Activated CD4-positive, alpha-beta T cell treated with anti-CD3 and anti-CD28 coated beads, Interleukin-2, amount 50 U/mL, for 1 hour (primary cell): ENCODE measurements at regions not wholly inside any gene's neighbourhood (a gene's known extent, or its start where the extent isn't known, plus 50 kb on each side); places are given as distances from the start of the nearest gene placed in this dataset.
A peak's percentile ranks its signal among the peaks of the same experiment; 100 is the strongest.

ENCODE experiments used
- DNase-seq: peaks from one replicate; pipeline ENCODE4 v3.0.0-alpha.2; 2020

DNA sequence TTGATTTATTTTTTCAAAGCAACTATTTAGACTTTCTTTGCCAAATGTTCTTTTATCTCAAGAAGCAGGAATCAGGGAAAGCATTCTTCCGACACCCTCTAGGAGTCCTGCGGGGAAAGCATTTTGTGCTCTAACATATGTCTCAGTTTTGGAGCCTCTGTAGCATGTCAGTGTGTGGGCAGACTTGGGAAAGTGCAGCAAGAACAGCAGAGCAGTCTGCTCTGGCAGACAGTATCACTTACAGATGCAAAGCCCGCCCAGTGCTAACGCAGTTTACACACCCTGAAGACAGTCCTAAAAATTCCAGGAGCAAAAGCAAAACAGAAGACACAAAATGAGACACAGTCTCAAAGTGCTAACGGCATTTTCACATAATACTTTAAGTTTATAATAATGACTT lies 393.5 kb downstream of the KLF12 start:
- DNase-seq: no peak

DNA sequence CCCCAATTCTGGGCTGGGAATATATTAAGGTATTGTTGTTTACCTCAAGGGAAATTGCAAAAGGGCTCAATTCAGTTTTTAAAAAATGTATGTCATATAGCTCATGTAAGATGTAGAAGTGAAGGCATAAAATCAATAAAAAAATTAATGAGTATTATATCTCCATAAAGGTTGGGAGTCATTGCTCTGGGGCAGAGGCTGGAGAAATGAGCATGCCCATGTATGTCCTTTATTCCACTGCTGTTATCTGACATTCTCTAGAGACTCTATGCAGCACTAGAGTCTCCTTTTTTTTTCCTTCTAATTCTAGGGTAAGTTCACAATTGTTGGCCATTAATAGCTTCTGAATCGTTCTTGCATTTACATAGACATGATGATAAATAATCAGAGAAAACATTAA lies 394.8 kb downstream of the KLF12 start:
- DNase-seq: no peak

DNA sequence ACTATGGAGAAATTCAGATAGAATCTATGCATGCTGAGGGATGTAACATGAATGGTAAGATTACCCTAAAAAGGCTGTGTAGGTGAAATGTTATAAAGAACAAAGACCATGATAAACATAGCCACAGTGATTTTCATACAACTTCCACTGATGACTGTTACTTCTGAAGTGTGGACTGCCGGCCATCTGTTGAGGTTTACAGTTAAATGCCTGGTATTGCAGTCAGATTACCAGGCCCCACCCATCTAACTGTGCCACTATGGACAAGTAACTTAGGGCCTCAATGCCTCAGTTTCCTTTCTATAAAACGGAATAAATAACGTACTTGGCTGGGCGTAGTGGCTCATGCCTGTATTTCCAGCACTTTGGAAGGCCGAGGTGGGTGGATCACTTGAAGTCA lies 395.6 kb downstream of the KLF12 start:
- no peak for DNase-seq

DNA sequence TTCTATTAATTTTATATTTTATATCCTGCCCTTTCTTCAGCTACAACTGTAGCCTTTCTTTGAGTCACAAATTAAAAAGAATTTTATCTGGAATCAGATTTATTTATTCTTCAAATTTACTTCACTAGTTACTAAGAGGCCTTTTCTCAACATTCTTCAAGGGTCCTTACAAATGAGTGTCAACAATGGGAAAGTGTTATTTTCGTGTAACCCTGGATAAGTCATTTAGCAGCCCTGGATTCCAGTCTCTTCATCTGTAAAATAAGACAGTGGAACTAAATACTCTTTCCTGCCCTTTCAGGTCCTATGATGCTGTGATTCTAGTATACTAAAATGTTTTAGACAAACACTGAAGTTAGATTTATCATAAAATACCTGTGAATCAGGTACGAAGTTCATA lies 397.0 kb downstream of the KLF12 start:
- DNase-seq: no peak

DNA sequence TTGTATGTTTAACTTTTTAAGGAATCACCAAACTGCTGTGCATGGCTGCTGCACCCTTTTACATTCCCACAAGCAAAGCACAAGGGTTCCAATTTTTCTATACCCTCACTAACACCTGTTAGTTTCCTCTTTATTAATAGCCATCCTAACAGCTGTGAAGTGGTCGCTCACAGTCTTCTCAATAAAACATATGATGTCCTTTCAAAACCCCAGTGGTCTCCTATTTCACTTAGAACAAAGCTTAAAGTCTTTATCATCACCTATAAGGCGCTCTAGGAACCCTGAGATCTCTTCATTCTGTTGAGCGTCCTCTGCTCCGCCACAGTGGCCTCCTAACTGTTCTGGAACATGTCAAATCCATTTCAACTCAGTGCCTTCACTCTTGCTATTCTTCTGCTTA lies 400.5 kb downstream of the KLF12 start:
- DNase-seq: no peak

DNA sequence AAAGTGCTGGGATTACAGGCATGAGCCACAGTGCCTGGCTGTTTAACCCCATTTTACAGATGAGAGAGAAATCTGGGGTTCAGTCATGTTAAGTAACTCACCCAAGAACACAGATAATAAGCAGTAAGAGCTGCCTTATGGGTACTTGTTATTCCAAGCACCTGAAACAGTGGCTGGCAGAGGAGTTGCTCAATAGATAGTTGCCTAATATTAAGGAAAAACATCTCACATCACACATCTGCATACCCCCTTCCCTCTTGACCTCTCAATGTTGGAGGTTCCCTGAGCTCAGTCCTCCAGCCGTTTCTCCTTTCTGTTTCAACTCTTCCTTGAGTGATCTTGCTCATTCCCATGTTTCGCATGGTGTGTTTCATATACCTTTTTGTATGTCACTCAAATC lies 401.9 kb downstream of the KLF12 start:
- DNase-seq: no peak

DNA sequence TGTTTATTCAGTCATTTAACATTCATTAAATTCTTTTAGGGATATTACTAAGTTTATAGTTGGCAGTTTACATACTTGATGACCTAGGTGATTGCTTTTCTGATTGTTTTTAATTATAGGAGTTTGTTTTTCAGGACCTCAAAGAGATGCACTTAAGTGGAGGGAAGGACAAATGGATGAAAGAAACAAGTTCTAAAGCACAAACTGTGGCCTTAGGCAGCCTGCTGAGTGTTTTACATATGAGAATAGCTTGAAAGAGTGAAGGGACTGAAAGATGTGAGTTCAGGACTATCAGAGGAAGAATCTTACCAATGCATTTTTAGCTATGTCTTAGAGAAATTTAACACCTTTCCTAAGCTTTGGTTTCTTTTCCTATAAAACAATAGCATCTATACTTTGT lies 402.6 kb downstream of the KLF12 start:
- DNase-seq: no peak

DNA sequence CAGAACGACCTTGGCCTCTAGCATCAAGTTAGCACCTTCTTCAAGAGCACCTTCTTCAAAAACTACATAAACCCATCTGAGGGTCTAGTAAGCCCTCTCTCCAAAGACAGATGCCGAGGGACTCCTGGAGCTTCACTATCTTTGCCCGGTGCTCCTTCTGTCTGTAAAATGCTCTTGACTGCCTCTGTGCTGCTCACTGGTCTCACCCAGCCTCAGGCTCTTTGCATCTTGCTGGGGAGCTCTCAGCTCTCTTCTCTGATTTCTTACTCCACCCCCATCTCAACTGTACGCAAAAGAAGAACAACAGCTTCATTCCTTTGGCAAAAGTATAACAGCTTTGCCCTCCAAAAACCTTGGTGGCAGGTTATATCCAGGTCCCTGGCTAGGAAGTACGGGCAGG lies 404.2 kb downstream of the KLF12 start:
- no peak for DNase-seq

DNA sequence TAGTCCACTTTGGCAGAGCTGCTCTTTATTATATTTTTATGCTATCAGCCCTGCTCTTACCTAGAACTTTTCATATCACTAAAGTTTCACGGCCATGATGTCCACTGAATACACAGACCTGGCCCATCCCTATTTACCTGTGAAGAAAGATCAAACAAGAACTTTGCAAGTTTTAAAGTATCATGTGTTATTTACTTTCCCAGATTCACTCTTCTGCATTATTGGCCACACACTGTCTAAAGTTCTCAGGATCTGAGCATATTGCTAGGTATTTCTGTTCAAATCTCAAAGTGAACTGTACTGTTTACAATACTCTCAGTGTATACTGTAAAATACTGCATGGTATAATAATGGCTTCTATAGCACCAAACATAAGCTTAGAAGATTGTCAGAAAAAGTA lies 405.2 kb downstream of the KLF12 start:
- DNase-seq: no peak

DNA sequence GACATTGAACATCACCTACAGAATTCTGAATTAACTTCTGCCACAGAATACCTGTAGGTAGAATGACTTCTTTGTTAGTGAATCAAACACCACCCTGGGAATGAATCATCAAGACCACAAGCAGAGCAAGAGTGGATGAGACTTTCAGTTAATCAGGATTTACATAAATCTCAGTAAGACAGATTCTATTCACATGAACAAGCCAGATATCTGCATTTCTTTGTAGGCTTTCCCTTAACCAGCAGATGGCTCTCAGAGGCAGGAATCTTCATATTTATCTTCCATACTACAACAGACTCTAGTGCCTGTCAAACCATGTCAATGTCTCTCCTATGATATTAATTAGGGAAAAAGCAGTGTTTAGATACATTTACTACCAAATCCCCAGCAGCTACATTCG lies 412.1 kb downstream of the KLF12 start:
- no peak for DNase-seq

DNA sequence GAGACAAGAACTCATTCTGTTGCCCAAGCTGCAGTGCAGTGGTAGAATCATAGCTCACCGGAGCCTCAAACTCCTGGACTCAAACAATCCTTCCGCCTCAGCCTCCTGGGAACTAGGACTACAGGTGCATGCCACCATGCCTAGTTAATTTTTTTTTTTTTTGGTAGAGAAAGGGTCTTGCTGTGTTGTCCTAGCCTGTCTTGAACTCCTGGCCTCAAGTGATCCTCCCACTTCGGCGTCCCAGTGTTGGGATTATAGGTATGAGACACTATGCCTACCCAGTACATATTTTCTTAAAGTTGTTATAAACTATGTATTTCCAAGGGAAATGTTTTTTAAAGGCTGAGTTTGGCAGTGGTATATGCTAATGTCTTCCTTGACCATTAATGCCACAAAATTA lies 412.6 kb downstream of the KLF12 start:
- no peak for DNase-seq

DNA sequence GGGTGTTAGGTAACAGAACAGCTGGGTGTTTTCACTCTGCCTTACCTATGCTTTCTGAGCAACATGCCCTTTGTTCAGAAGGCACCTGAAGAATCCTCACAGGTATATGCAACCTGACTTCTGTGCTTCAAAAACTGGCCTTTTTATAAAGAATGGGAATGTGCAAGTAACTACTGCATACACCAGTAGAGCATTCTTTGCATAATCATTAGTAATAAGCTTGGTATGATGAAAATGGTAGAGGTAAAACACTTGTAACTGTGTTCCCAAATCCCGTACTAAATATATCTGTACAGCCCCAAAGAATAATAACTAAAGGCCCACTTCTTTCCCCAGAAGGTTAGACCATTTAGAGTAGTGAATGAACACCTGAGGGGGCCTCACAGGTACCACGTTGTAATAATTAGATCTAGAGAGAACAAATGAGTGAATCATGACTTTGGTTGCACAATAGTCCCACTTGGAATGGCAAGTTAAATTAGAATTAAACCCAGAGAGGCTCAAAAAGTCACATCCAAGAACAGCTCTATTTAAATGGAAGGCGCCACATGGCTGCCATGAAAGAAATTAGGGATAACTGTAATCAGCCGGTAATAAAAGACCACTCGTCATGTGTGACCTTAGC lies 413.9 kb downstream of the KLF12 start:
- no peak for DNase-seq

DNA sequence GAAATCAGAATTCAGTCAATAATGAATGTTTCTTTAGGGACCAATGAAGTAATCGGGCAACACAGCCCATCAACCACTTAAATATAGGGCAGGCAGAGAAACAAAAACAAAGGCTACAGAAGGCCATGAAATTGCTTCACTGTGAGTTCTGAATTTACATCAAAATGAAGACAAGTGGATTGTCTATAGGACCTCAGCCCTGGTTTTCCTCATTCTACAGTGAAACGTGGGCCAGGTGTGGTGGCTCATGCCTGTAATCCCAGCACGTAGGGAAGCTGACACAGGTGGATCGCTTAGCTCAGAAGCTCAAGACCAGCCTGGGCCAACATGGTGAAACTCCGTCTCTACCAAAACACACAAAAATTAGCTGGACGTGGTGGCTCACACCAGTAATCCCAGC lies 416.0 kb downstream of the KLF12 start:
- no peak for DNase-seq

DNA sequence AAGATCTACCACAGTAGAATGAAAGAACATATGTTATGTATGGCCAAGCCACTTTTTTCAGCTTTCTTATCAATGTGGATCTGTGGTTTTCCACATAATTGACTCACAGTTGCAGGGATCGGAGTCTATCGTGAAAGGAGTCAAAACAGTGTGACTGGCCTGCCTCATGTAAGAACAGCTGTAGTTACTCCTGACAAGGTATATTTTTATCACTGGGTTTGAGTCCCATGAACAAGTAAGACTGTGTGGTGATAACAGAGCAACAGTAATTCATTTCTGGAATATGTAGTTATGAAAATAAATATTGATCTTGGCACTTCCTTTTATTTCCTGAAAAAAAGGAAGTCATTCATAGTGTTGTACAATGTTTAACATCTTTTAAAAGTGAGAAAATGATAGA lies 416.6 kb downstream of the KLF12 start:
- DNase-seq: no peak

DNA sequence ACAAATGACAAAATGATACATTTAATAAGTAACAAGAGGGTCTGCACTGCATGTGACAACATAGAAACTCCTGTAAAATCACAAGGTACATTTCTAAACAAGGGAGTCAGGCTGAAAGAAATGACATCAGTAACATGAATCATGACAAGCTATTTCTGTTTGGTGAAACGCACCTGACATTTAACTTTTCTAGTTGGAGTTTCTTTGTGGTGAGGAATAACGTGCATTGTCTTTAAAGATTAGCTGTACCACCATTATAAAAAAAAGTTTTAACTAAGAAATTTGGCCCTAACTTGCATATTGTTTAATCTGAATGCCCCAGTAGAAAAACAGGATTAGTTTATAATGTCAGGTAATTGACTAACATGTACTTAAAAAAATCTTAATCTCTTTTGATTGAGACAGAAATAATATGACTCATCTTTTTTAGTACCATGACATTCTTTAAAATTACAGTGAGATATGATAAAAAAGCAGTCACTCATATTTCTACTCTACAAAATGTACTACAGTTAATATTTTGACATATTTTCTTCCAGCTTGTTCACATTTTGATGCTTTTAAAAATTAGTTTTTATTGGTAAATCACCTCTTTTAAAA lies 418.2 kb downstream of the KLF12 start:
- no peak for DNase-seq

DNA sequence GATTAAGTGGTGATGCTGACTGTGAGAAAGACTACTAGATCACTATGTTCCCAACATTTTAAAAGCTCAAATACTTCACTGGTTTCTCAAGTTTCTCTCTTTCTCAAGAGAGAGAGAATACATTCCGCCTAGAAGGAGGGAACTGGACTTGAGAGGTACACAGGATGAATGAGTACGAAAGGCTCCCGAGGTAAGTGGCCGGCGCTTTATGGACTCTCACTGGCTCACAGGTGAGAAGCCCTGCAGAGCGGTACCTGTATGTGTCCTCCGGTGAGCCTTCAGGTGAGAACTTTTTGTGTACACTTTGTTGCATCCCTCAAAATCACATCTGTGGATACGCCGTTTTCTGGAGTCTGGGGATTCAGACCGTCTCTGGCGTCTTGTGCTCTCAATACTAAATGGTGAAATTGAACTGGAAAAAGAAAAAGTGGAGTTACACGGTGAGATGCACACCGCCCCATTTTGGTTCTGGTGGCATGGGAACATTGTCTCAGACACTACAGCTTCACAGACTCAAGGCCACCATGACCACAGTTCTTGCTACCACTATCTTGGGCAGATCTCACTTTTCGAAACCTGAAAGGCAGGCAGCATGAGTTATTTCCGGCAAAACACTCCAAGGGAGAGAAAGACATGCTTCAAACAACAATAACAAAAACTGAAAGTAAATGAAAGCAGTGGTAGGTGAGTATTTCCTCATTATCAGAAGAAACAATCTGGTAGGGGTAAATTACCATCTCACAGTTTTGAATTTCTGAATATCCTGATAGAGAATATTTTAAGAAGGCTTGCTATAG lies 418.9 kb downstream of the KLF12 start:
- peak; percentile 41 for DNase-seq

DNA sequence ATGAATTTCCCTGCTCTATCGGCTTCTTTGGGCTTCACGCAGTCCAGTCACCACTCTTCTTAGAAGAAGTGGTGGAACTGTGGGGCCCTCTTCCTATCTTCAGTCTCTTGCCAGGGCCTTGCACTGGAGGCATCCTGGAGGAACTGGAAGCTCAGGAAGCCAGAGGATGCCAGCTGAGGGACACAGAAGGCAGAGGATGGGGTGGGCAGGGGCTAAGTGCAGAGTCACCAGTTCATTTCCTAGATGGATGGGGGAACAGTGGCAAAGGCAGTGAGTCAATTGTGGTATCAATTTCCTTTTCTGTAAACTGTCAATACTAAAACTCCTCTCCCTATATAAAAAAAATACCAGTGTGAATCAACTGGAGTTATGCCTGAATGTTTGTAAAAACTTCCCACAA lies 419.7 kb downstream of the KLF12 start:
- no peak for DNase-seq

DNA sequence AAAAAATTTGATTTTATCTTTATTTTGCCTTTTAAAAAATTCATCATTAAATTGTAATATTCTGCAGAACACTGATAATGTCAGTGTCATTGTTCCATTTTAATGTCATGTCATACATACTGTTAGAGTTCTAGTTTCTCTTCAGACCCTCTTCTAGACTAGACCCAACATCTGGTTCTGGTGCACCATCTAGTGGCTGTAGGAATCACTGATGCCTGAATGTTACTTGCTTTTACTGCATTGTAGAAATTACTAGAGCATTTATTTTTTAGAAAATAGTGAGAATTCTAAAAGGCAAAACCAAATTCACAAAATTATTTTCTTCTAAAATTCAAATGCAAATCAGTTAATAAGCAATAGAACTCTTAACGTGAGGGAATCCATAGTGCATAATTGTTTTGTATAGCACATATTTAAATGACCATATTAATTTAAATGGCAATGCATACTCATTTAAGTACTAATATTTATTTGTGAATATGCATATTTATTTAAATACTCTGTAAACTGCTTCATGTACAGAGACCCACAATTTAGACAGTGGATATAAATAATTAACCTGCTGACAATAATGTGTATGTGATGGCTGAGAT lies 425.7 kb downstream of the KLF12 start:
- DNase-seq: peak; percentile 53

DNA sequence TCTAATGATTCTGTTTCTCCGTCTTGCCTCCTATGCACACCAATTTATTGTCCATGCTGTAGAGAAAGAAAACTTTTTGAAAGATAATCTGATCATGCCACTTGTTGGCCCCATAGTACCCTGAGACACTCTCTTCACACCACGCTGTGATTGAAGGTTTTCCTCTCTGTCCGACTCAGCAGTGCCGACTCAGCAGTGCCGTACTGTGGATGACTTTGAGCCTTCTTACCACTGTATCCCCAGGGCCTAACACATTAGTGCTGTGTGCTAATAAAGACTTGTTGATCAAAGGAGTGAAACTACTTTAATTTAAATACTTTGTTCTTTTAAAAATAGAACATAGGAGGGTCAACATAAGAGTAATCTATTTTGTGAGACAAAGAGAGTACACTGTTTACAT lies 429.6 kb downstream of the KLF12 start:
- no peak for DNase-seq

DNA sequence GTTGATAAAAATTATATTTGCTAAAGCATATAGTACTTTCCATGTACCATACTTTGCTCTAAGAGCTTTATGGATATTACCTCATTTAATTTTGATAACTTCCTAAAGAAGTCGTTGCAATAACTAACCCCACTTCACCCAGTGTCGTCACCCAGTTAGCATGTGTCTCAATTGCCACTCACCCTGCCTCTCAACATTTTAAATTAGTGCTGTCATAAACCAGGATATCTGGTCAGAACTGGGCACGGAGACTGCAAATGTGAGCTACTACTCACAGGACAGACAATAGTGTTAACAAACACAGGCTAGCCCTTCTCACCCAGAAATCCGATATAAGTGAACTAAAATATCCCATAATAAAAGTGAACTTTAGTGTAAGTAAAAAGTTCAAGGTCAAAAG lies 430.6 kb downstream of the KLF12 start:
- DNase-seq: no peak

DNA sequence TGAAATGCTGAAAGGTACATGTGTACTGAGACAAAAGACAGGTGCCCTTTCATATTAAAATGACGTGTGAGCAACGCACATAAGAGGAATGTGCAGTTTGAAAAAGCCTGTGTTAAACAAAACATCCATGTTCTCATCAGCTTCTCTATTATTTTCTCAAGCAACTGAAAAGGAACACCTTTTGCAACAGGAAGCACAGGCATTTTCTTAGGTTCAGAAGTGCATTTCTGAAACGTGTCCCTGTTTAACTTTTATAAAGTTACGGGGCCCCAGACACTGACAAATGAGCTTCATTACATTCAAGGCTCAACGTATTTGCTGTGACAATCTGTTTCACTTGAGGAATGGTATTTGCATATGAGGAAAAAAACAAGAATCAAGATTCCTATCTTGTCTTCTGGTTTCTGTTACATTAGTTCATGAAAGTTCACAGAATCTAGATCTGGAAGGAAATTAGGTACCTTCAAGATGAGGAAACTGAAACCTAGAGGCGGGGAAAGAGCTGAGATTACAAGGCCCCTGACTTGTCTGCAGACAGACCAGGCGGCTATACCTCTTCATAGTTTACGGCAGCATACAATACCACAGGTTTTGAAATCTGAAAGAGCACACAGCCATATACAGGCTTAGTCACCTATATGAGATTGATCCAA lies 431.7 kb downstream of the KLF12 start:
- DNase-seq: peak; percentile 23

DNA sequence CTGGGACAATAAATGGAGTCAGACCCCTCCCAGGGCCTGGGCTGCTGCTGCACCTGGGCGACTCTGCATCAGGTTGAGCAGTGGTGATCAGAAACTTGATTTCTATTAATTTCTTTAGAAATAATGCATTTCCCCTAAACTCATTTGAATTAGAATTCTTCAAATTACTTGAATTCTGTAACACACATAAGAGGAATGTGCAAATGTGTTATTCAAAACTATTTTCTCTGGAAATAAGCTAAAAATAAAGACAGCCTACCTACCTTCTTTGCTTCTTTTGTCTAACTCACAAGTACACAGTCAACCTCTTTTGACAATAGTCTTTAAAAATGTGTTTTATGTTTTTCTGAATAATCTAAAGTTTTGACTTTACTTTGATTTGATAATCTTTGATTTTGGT lies 433.0 kb downstream of the KLF12 start:
- DNase-seq: no peak

DNA sequence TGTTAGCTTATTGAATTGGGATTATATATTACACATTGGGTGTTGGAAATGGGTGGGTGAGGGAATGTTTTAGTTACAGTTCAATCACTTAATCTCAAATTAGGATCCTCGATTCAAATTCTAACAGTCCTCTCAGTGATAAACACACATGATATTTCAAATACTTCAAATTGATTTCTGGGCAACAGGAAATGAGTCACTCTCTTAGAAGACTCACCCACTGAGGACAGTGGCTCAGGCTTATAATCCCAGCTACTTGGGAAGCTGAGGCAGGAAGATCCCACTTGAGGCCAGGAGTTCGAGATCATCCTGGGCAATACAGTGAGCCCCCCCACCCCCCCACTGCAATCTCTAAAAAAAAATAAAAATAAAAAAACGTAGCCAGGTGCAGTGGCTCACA lies 435.3 kb downstream of the KLF12 start:
- no peak for DNase-seq

DNA sequence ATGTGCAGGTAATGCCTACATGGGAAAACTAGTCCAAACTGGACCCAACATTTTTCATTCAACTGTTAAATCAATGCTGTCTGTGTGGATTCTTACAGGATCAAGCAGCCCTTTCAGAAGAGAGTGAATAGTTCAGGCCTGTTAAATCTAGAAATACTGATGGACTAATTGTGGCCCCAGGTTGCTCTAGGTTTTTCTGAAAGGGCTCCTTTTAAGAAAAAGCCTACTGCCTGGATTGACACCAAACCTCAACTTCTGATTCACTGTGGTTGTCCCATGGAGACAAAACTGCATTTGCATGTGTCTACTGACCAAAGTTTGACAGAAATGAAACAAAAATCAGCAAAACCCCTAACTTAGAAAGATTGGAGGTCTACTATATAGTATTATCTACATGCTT lies 437.0 kb downstream of the KLF12 start:
- DNase-seq: no peak
